GM12864 (cell line): ENCODE measurements at regions not wholly inside any gene's neighbourhood (a gene's known extent, or its start where the extent isn't known, plus 50 kb on each side); places are given as distances from the start of the nearest gene placed in this dataset.

Experiments used
- DNase-seq: peaks from one replicate; pipeline ENCODE4 v3.0.0-alpha.2; 2011; ENCODE audit warnings: low read depth
- H3K4me3 ChIP-seq: 2 replicates; pipeline ENCODE4 v1.5.1; 2011; ENCODE audit warnings: mild to moderate bottlenecking, low read depth, low read length, control low read depth
- TF ChIP-seq, protein P1 (sequence below): IDR thresholded peaks from 2 replicates; pipeline ENCODE4 v1.5.1; 2011; ENCODE audit warnings: low read depth, mild to moderate bottlenecking, moderate library complexity, low read length, control low read depth, inconsistent platforms; ENCODE audit errors: missing control alignments

DNA sequence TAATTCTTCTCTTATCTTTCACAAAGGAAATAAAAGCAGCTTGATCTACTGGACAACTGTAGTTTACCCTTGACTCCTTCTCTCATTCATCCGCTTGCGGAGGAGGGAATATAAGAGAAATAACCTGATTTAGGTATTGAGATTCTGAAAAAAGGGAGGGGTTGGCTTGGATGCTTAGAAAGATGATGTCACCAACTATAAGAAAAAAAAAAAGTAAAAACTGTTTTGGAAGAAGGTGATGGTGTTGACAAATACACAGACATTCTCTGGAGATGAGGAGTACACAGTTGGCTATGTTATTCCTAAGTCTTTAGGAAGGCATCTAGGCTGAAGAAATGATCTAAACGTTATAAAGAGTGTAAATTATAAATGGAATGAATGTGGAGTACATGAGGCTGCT, 103.3 kb downstream of the TMEM114 start:
- no peak overlapping the region for H3K4me3 ChIP-seq
- TF ChIP-seq, protein P1, sequence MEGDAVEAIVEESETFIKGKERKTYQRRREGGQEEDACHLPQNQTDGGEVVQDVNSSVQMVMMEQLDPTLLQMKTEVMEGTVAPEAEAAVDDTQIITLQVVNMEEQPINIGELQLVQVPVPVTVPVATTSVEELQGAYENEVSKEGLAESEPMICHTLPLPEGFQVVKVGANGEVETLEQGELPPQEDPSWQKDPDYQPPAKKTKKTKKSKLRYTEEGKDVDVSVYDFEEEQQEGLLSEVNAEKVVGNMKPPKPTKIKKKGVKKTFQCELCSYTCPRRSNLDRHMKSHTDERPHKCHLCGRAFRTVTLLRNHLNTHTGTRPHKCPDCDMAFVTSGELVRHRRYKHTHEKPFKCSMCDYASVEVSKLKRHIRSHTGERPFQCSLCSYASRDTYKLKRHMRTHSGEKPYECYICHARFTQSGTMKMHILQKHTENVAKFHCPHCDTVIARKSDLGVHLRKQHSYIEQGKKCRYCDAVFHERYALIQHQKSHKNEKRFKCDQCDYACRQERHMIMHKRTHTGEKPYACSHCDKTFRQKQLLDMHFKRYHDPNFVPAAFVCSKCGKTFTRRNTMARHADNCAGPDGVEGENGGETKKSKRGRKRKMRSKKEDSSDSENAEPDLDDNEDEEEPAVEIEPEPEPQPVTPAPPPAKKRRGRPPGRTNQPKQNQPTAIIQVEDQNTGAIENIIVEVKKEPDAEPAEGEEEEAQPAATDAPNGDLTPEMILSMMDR = no peak
- DNase-seq = no peak

DNA sequence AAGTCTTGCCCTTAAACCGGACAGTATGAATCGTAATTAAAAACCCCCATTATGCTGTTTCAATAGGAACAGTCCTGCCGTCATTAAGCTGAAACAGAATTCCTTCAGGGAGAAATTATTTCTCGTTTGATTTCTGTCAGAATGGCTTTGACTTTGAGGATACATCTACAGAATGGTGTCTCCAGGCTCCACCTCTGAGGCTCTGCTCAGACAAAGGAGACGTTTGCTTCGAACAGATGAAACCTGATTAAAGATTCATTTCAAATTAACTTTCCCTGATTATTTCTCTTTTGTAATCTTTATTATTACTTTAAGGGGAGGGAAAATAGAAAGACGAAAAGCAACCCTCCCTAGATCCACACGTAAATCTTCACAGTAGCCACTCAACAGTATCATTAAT, 106.9 kb downstream of the TMEM114 start:
- TF ChIP-seq, protein P1 = no peak
- DNase-seq = no peak
- H3K4me3 ChIP-seq = no peak overlapping the region

DNA sequence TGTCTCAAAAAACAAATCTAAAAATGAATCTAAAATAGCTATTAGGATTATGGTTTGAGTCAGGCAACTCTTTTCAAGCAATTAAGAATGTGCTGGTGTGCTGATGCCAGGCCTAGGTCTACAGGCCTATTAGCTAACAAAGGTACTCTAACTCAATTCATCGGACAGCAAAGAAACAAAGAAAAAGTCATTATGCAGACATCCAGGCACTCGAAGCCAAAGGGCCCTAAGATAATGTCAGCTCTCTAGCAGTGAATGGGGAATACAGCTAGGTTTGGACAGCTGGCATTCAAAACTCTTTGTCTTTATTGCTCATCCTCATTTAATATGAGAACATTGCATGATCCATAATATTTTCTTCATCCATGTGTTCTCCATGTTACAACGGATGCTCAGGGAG, 108.5 kb downstream of the TMEM114 start:
- TF ChIP-seq, protein P1 = no peak
- no peak overlapping the region for H3K4me3 ChIP-seq
- no peak for DNase-seq

DNA sequence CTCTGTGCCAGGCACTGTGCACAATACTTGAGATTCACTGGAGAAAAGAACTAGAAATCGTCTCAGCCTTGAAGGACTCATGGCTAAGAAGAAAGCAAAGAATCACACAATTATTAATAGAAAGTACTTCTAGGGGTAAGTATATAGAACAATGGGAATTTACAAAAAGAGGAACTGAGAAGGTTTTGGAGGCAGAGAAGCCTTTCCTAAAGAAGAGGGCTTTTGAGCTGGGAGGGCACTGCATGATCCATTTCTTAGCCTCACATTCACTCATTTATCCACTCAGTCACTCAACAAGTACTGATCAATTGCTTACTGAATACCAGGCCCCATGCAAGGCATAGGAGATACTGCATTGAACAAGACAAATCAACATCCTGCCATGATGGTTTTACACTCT, 113.5 kb downstream of the TMEM114 start:
- TF ChIP-seq, protein P1 = no peak
- no peak overlapping the region for H3K4me3 ChIP-seq
- DNase-seq = no peak

DNA sequence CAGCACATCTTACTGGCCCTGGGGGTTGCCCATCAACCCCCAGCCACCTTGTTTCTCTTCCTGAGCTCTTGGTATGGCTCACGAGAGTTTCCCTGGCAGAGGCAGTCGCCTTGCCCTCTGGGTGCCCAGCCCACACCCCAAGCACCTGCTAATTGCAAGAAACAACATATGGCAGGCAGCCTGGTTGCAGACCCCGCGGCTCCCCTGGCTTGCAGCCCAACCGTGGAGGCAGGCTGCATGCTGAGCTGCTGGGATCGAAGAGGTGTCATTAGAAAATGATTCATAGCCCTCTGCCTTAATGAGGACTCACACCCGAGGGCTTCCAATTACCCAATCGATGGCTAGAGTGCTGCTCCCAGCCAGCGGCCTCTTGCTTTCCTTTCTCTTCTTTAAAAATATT, 115.7 kb downstream of the TMEM114 start:
- H3K4me3 ChIP-seq = no peak overlapping the region
- TF ChIP-seq, protein P1 = no peak
- DNase-seq = no peak

DNA sequence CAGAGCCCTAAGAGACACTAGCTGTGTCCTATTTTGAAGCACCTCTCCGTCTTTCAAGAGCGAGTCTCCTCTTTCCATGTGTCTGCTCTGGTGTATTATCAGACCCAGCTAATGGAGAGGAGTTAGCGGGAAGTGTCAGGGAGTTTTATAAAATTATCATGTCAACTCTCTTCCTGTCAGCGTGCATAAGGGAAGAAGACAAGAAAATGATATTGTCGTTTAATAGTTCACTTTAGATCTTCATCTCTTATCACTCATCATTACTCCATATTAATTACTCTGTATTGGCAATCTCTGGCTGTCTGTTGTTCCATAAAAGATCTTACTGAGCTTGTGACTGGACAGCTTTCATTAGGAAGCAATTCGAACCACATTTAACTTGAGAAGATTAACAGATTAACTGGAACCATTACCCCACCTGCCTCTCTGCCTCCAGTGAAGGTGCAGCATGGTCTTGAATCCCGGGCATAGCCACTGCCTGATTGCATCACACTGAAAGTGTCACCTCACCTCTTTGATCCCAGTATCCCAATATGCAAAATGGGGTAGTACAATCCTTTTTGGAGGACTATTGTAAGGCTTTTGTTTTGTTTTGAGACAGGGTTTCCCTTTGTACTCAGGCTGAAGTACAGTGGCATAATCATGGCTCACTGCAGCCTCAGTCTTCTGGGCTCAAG, 121.1 kb downstream of the TMEM114 start:
- TF ChIP-seq, protein P1 = no peak
- no peak for DNase-seq

DNA sequence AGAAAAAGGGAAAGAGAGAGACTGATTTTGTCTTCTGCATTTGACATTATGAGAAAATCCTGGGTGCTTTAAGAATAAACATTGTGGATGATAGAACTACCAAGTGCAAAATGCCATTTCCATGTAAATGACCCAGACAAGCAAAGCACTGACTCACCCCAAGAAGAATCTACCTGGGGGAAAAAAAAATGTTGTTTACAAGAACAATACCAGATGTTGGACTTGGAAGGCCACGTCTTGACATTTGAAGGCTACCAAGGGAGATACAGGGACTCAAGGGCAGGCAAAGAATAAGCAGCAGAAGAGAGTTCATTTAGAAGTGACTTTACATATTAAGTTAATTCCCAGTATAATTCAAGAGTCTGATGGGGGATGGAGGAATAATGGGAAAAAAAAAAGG, 125.3 kb downstream of the TMEM114 start:
- TF ChIP-seq, protein P1 = no peak
- H3K4me3 ChIP-seq = no peak overlapping the region
- no peak for DNase-seq

More for the DNA sequence above, 121.1 kb downstream of the TMEM114 start:
- H3K4me3 ChIP-seq = no peak overlapping the region
